ENCODE measurements at regions not wholly inside any gene's neighbourhood (a gene's known extent, or its start where the extent isn't known, plus 50 kb on each side); places are given as distances from the start of the nearest gene placed in this dataset.

- intact Hi-C loops (cut with DNase I): no loop called here
- Histone ChIP-seq H3K27ac (no peak overlapping the region), H3K4me1 (replicated peaks) (no peaks in the 10 kb centered on the region), H3K4me3 (no peak overlapping the region), H3K27me3 (replicated peaks; ENCODE audit: insufficient read depth) (no peaks in the 10 kb centered on the region), H3K9me3 (no peaks in the 10 kb centered on the region), H3K36me3 (no peaks in the 10 kb centered on the region)
- no peak for DNase-seq (ENCODE audit: low spot score)
- WGBS: 65% methylated on average over 2 of the region's 2 CpGs
- TF ChIP-seq POLR2A (IDR thresholded peaks at IDR 0.05) (no peak), POLR2AphosphoS5 (IDR thresholded peaks at IDR 0.05) (no peak), CTCF (IDR thresholded peaks at IDR 0.05) (no peak)
These were observed 130.2 kb downstream of the IFI44 start for GRCh38 chr1:78779831-78780230.

GRCh38 chr1:78787544-78787943, 137.9 kb downstream of the IFI44 start:
- no peaks in the 10 kb centered on the region for H3K27me3 ChIP-seq (replicated peaks; ENCODE audit: insufficient read depth)
- intact Hi-C loops (cut with DNase I): no loop called here
- H3K27ac ChIP-seq: no peak overlapping the region
- no peaks in the 10 kb centered on the region for H3K9me3 ChIP-seq
- H3K4me1 ChIP-seq (replicated peaks): no peaks in the 10 kb centered on the region
- TF ChIP-seq POLR2A (IDR thresholded peaks at IDR 0.05) (no peak), CTCF (IDR thresholded peaks at IDR 0.05) (no peak), POLR2AphosphoS5 (IDR thresholded peaks at IDR 0.05) (no peak)
- DNase-seq (ENCODE audit: low spot score): no peak
- H3K36me3 ChIP-seq: no peaks in the 10 kb centered on the region
- 77% methylated on average over 2 of the region's 2 CpGs for WGBS
- no peak overlapping the region for H3K4me3 ChIP-seq

GRCh38 chr1:78790174-78790573, 140.5 kb downstream of the IFI44 start:
- no peaks in the 10 kb centered on the region for H3K4me1 ChIP-seq (replicated peaks)
- no peaks in the 10 kb centered on the region for H3K36me3 ChIP-seq
- no peaks in the 10 kb centered on the region for H3K9me3 ChIP-seq
- no peak overlapping the region for H3K27ac ChIP-seq
- TF ChIP-seq POLR2A (IDR thresholded peaks at IDR 0.05) (no peak), POLR2AphosphoS5 (IDR thresholded peaks at IDR 0.05) (no peak), CTCF (IDR thresholded peaks at IDR 0.05) (no peak)
- no peak overlapping the region for H3K4me3 ChIP-seq
- 53% methylated on average over 3 of the region's 3 CpGs for WGBS
- DNase-seq (ENCODE audit: low spot score): no peak
- H3K27me3 ChIP-seq (replicated peaks; ENCODE audit: insufficient read depth): no peaks in the 10 kb centered on the region
- intact Hi-C loops (cut with DNase I): no loop called here

GRCh38 chr1:78792756-78793155, 143.1 kb downstream of the IFI44 start:
- Histone ChIP-seq H3K4me1 (replicated peaks) (no peaks in the 10 kb centered on the region), H3K4me3 (no peak overlapping the region), H3K27ac (no peak overlapping the region), H3K9me3 (no peaks in the 10 kb centered on the region), H3K36me3 (no peaks in the 10 kb centered on the region), H3K27me3 (replicated peaks; ENCODE audit: insufficient read depth) (no peaks in the 10 kb centered on the region)
- intact Hi-C loops (cut with DNase I): no loop called here
- DNase-seq (ENCODE audit: low spot score): no peak
- WGBS: 27% methylated on average over 1 of the region's 1 CpG
- no peak for TF ChIP-seq POLR2A (IDR thresholded peaks at IDR 0.05)
- TF ChIP-seq POLR2AphosphoS5 (IDR thresholded peaks at IDR 0.05): no peak
- no peak for TF ChIP-seq CTCF (IDR thresholded peaks at IDR 0.05)

GRCh38 chr1:78797108-78797781, 147.6 kb downstream of the IFI44 start:
- Histone ChIP-seq H3K4me1 (replicated peaks) (no peaks in the 10 kb centered on the region), H3K36me3 (no peaks in the 10 kb centered on the region), H3K4me3 (no peak overlapping the region), H3K9me3 (no peaks in the 10 kb centered on the region), H3K27me3 (replicated peaks; ENCODE audit: insufficient read depth) (no peaks in the 10 kb centered on the region), H3K27ac (no peak overlapping the region)
- TF ChIP-seq CTCF (IDR thresholded peaks at IDR 0.05) (no peak), POLR2AphosphoS5 (IDR thresholded peaks at IDR 0.05) (no peak)
- intact Hi-C loops (cut with DNase I): no loop called here
- DNase-seq (ENCODE audit: low spot score): no peak
- 75% methylated on average over 3 of the region's 3 CpGs for WGBS
